GM23338 (cell line): ENCODE measurements at regions not wholly inside any gene's neighbourhood (a gene's known extent, or its start where the extent isn't known, plus 50 kb on each side); places are given as distances from the start of the nearest gene placed in this dataset.

Source experiments
- ATAC-seq: fragments of 200-7000 bp; cut with Tn5 transposase; 3 replicates; pipeline ENCODE4 v1.9.1; 2020
- DNase-seq: peaks from one replicate; pipeline ENCODE4 v3.0.0-alpha.2; 2015; ENCODE audit warnings: low spot score
- H2AFZ ChIP-seq: fragments of 200-600 bp; sonication (generic); 2 replicates; pipeline ENCODE4 v1.8.0; 2016; ENCODE audit warnings: antibody characterized with exemption, mild to moderate bottlenecking, moderate library complexity
- H3F3A ChIP-seq: fragments of 200-600 bp; sonication (generic); replicated peaks from 2 replicates; pipeline ENCODE4 v1.8.0; 2017; ENCODE audit warnings: antibody characterized with exemption, mixed run types, low read depth
- H3K27ac ChIP-seq: fragments of 200-600 bp; sonication (generic); 2 replicates; pipeline ENCODE4 v1.6.1; 2016; ENCODE audit warnings: low read depth
- H3K27me3 ChIP-seq: fragments of 200-600 bp; sonication (generic); 2 replicates; pipeline ENCODE4 v1.8.0; 2016; ENCODE audit warnings: mild to moderate bottlenecking, mixed run types, moderate library complexity; ENCODE audit not compliant: insufficient read depth
- H3K36me3 ChIP-seq: fragments of 200-600 bp; sonication (generic); 2 replicates; pipeline ENCODE4 v1.8.0; 2016; ENCODE audit warnings: mild to moderate bottlenecking; ENCODE audit not compliant: insufficient read depth
- H3K4me1 ChIP-seq: fragments of 200-600 bp; sonication (generic); 2 replicates; pipeline ENCODE4 v1.8.0; 2016; ENCODE audit warnings: mild to moderate bottlenecking, moderate library complexity; ENCODE audit not compliant: insufficient read depth
- H3K4me2 ChIP-seq: fragments of 200-600 bp; sonication (generic); 2 replicates; pipeline ENCODE4 v1.7.1; 2017; ENCODE audit warnings: mixed run types
- H3K4me3 ChIP-seq: fragments of 200-600 bp; sonication (generic); 2 replicates; pipeline ENCODE4 v1.6.1; 2016; ENCODE audit warnings: mixed run types
- H3K79me2 ChIP-seq: fragments of 200-600 bp; sonication (generic); replicated peaks from 2 replicates; pipeline ENCODE4 v1.8.0; 2017; ENCODE audit warnings: mild to moderate bottlenecking; ENCODE audit not compliant: insufficient read depth
- H3K9me2 ChIP-seq: fragments of 200-600 bp; sonication (generic); 2 replicates; pipeline ENCODE4 v1.8.0; 2017; ENCODE audit not compliant: insufficient read depth
- H4K20me1 ChIP-seq: fragments of 200-600 bp; sonication (generic); replicated peaks from 2 replicates; pipeline ENCODE4 v1.8.0; 2017; ENCODE audit warnings: mild to moderate bottlenecking; ENCODE audit not compliant: insufficient read depth
- H3K27ac Mint-ChIP-seq: 2 replicates; pipeline ENCODE4 v1.8.0; 2020; ENCODE audit warnings: inconsistent platforms, mild to moderate bottlenecking, moderate library complexity, mixed read lengths
- H3K27me3 Mint-ChIP-seq: 3 replicates; pipeline ENCODE4 v1.8.0; 2022; ENCODE audit warnings: low read depth, mild to moderate bottlenecking, moderate library complexity, mixed read lengths, inconsistent platforms; ENCODE audit not compliant: insufficient read depth, poor library complexity
- H3K36me3 Mint-ChIP-seq: 3 replicates; pipeline ENCODE4 v1.8.0; 2021; ENCODE audit warnings: low read depth, mild to moderate bottlenecking, inconsistent platforms, moderate library complexity, mixed read lengths
- H3K4me1 Mint-ChIP-seq: 3 replicates; pipeline ENCODE4 v1.8.0; 2020; ENCODE audit warnings: mild to moderate bottlenecking, inconsistent platforms, mixed read lengths
- H3K4me3 Mint-ChIP-seq: 3 replicates; pipeline ENCODE4 v1.8.0; 2021; ENCODE audit warnings: moderate library complexity, mild to moderate bottlenecking, inconsistent platforms, mixed read lengths
- H3K9me3 Mint-ChIP-seq: 3 replicates; pipeline ENCODE4 v1.8.0; 2020; ENCODE audit warnings: moderate library complexity, mild to moderate bottlenecking, inconsistent platforms, mixed read lengths
- CREB1 ChIP-seq: fragments of 250-450 bp; sonication (Bioruptor Pico); IDR thresholded peaks from 2 replicates; pipeline ENCODE4 v1.5.0; 2020; ENCODE audit warnings: low read depth, mild to moderate bottlenecking, moderate library complexity
- CTCF ChIP-seq, 2 experiments: fragments of 200-600 bp in 1 of 2; sonication (generic) in 1 of 2; conservative IDR thresholded peaks; 2 replicates each; pipeline versions ENCODE4 v1.5.1 to v1.6.1; 2016 to 2017; ENCODE audit warnings: antibody characterized with exemption in 2 of 2, low read depth in 2 of 2, mild to moderate bottlenecking in 2 of 2, moderate library complexity in 1 of 2
- ETS1 ChIP-seq: IDR thresholded peaks from 2 replicates; pipeline ENCODE4 v1.6.1; 2016; ENCODE audit warnings: antibody characterized with exemption
- EZH2 ChIP-seq: fragments of 200-600 bp; sonication (generic); IDR thresholded peaks from one replicate; pipeline ENCODE4 v1.8.0; 2017; ENCODE audit warnings: antibody characterized with exemption, mild to moderate bottlenecking, low read depth; ENCODE audit not compliant: unreplicated experiment
- EZH2phosphoT487 ChIP-seq: fragments of 200-600 bp; sonication (generic); IDR thresholded peaks from one replicate; pipeline ENCODE4 v1.8.1; 2018; ENCODE audit warnings: antibody characterized with exemption; ENCODE audit not compliant: unreplicated experiment
- JUNB ChIP-seq: IDR thresholded peaks from one replicate; pipeline ENCODE4 v1.6.1; 2016; ENCODE audit warnings: antibody characterized with exemption; ENCODE audit not compliant: unreplicated experiment
- NANOG ChIP-seq: IDR thresholded peaks from 2 replicates; pipeline ENCODE4 v1.6.1; 2016; ENCODE audit warnings: antibody characterized with exemption, borderline replicate concordance
- POLR2AphosphoS5 ChIP-seq: IDR thresholded peaks from 2 replicates; pipeline ENCODE4 v1.6.1; 2016; ENCODE audit warnings: antibody characterized with exemption, low read depth
- REST ChIP-seq: IDR thresholded peaks from one replicate; pipeline ENCODE4 v1.6.1; 2018; ENCODE audit warnings: antibody characterized with exemption; ENCODE audit not compliant: unreplicated experiment
- STAT1 ChIP-seq: IDR thresholded peaks from one replicate; pipeline ENCODE4 v1.6.1; 2016; ENCODE audit warnings: antibody characterized with exemption; ENCODE audit not compliant: unreplicated experiment
- ZNF114 ChIP-seq: fragments of 250-450 bp; sonication (Bioruptor Pico); IDR thresholded peaks from 2 replicates; pipeline ENCODE4 v1.5.0; 2020; ENCODE audit warnings: mild to moderate bottlenecking, moderate library complexity
- ZNF331 ChIP-seq: fragments of 250-450 bp; sonication (Bioruptor Pico); IDR thresholded peaks from 2 replicates; pipeline ENCODE4 v1.5.0; 2020; ENCODE audit warnings: low read depth, mild to moderate bottlenecking, moderate library complexity
- ZNF462 ChIP-seq: fragments of 250-450 bp; sonication (Bioruptor Pico); IDR thresholded peaks from 2 replicates; pipeline ENCODE4 v1.5.0; 2020; ENCODE audit warnings: mild to moderate bottlenecking, moderate library complexity

- H3K27ac ChIP-seq: no peak overlapping the region
- Mint-ChIP-seq H3K4me3 (no peak overlapping the region), H3K9me3 (no peaks in the 10 kb centered on the region; the same call in 1 of the 3 replicates), H3K4me1 (no peaks in the 10 kb centered on the region), H3K36me3 (no peaks in the 10 kb centered on the region), H3K27me3 (no peaks in the 10 kb centered on the region), H3K27ac (no peak overlapping the region)
- H2AFZ ChIP-seq: no peak overlapping the region
- H3K4me1 ChIP-seq: no peaks in the 10 kb centered on the region
- H3F3A ChIP-seq: no peaks in the 10 kb centered on the region
- H3K4me3 ChIP-seq: no peak overlapping the region
- H4K20me1 ChIP-seq: no peaks in the 10 kb centered on the region
- no peaks in the 10 kb centered on the region for H3K79me2 ChIP-seq
- no peak for ATAC-seq
- DNase-seq: no peak
- H3K9me2 ChIP-seq: no peaks in the 10 kb centered on the region; the same call in 1 of the 2 replicates
- H3K36me3 ChIP-seq: no peaks in the 10 kb centered on the region
- no peaks in the 10 kb centered on the region for H3K27me3 ChIP-seq
- TF ChIP-seq CREB1 (CRISPR knock-in tag) (no peak), ZNF331 (CRISPR knock-in tag) (no peak), POLR2AphosphoS5 (no peak), EZH2phosphoT487 (no peak), NANOG (no peak), CTCF (conservative IDR thresholded peaks at IDR 0.05; ENCODE audit: low read depth in 2 of 2) (no peak), STAT1 (no peak), JUNB (no peak), ETS1 (no peak), REST (no peak), ZNF462 (CRISPR knock-in tag) (no peak), ZNF114 (CRISPR knock-in tag) (no peak), EZH2 (no peak)
- no peak overlapping the region for H3K4me2 ChIP-seq
Measured at GRCh38 chr7:7017707-7018280, 164.6 kb upstream of the C1GALT1 start.
